Breast epithelium (tissue), 3 donors: ENCODE measurements at regions not wholly inside any gene's neighbourhood (a gene's known extent, or its start where the extent isn't known, plus 50 kb on each side); places are given as distances from the start of the nearest gene placed in this dataset.

Source experiments
- CTCF ChIP-seq, 3 donors: fragments of 450-650 bp; IDR thresholded peaks; one replicate each; pipeline ENCODE4 v1.5.1; 2016 to 2017; ENCODE audit warnings: antibody characterized with exemption in 3 of 3, mild to moderate bottlenecking in 3 of 3, moderate library complexity in 3 of 3
- POLR2AphosphoS5 ChIP-seq, 3 donors: sonication (generic); formaldehyde crosslinking; IDR thresholded peaks; one replicate each; pipeline ENCODE4 v1.6.1; 2017; ENCODE audit warnings: antibody characterized with exemption in 3 of 3

GRCh38 chr3:117310536-117310935 lies 601.0 kb downstream of the TUSC7 start:
- TF ChIP-seq POLR2AphosphoS5 (IDR thresholded peaks at IDR 0.05) (no peak), CTCF (IDR thresholded peaks at IDR 0.05) (no peak)
